IMR-90 (cell line): ENCODE measurements at regions not wholly inside any gene's neighbourhood (a gene's known extent, or its start where the extent isn't known, plus 50 kb on each side); places are given as distances from the start of the nearest gene placed in this dataset.

Experiments used
- ATAC-seq: fragments of 200-7000 bp; cut with Tn5 transposase; 2 replicates; pipeline ENCODE4 v1.9.1; 2020; ENCODE audit warnings: low read depth, mild to moderate bottlenecking, moderate library complexity
- BruUV-seq: library from RNA; stranded (reverse); fragments of 400-500 nt; replicated peaks from 2 replicates; lab custom pipeline; 2021; lab: Mats Ljungman, UMichigan
- CTCF ChIA-PET: fragments of 300-600 bp; formaldehyde crosslinking; extraction: SDS; loops from one replicate; lab custom pipeline; 2021; ENCODE audit warnings: antibody characterized with exemption; lab: Yijun Ruan, JAX
- POLR2A ChIA-PET: fragments of 300-600 bp; sonication (Branson Sonifier 250); formaldehyde crosslinking; loops from one replicate; lab custom pipeline; 2022; ENCODE audit warnings: antibody characterized with exemption; ENCODE audit not compliant: unreplicated experiment; lab: Charles Lee
- DNase-seq: peaks from one replicate; pipeline ENCODE4 v3.0.0; 2013
- H2AFZ ChIP-seq: replicated peaks from 2 replicates; pipeline ENCODE3; 2013; ENCODE audit warnings: low read length, mild to moderate bottlenecking; ENCODE audit not compliant: poor library complexity
- H2AK5ac ChIP-seq: 2 replicates; pipeline ENCODE4 v1.6.1; 2013; ENCODE audit warnings: low read depth, low read length, inconsistent platforms
- H2AK9ac ChIP-seq: replicated peaks from 2 replicates; pipeline ENCODE3; 2013; ENCODE audit warnings: mild to moderate bottlenecking, low read depth, low read length, moderate library complexity; ENCODE audit not compliant: poor library complexity
- H2BK120ac ChIP-seq: 2 replicates; pipeline ENCODE4 v1.6.1; 2013; ENCODE audit warnings: low read depth, low read length, inconsistent platforms
- H2BK15ac ChIP-seq: 3 replicates; pipeline ENCODE4 v1.6.1; 2013; ENCODE audit warnings: low read depth, low read length, inconsistent platforms
- H2BK20ac ChIP-seq: 2 replicates; pipeline ENCODE4 v1.6.1; 2013; ENCODE audit warnings: low read depth, mild to moderate bottlenecking, inconsistent platforms, low read length, moderate library complexity
- H2BK5ac ChIP-seq: 2 replicates; pipeline ENCODE4 v1.6.1; 2013; ENCODE audit warnings: mild to moderate bottlenecking, low read depth, low read length, inconsistent platforms; ENCODE audit not compliant: poor library complexity, severe bottlenecking
- H3K14ac ChIP-seq: replicated peaks from 2 replicates; pipeline ENCODE4 v1.6.1; 2013; ENCODE audit warnings: low read depth, low read length, inconsistent platforms
- H3K18ac ChIP-seq: 2 replicates; pipeline ENCODE4 v1.6.1; 2013; ENCODE audit warnings: low read depth, low read length, control low read depth
- H3K23ac ChIP-seq: 2 replicates; pipeline ENCODE4 v1.6.1; 2013; ENCODE audit warnings: low read depth, low read length, inconsistent platforms
- H3K27ac ChIP-seq: 2 replicates; pipeline ENCODE4 v1.5.1; 2013; ENCODE audit warnings: mild to moderate bottlenecking, control low read depth, low read length; ENCODE audit not compliant: insufficient read depth
- H3K27me3 ChIP-seq: 2 replicates; pipeline ENCODE4 v1.6.1; 2013; ENCODE audit warnings: low read length; ENCODE audit not compliant: control insufficient read depth, insufficient read depth
- H3K36me3 ChIP-seq: 2 replicates; pipeline ENCODE4 v1.6.1; 2013; ENCODE audit warnings: low read length, mixed read lengths; ENCODE audit not compliant: control insufficient read depth, insufficient read depth
- H3K4ac ChIP-seq: 2 replicates; pipeline ENCODE4 v1.6.1; 2013; ENCODE audit warnings: low read depth, low read length, inconsistent platforms
- H3K4me1 ChIP-seq: 2 replicates; pipeline ENCODE4 v1.6.1; 2013; ENCODE audit warnings: low read length, mixed read lengths; ENCODE audit not compliant: control insufficient read depth, insufficient read depth
- H3K4me2 ChIP-seq: 2 replicates; pipeline ENCODE4 v1.6.1; 2013; ENCODE audit warnings: low read depth, mild to moderate bottlenecking, control low read depth, low read length, moderate library complexity
- H3K4me3 ChIP-seq: 2 replicates; pipeline ENCODE4 v1.5.1; 2013; ENCODE audit warnings: low read depth, mild to moderate bottlenecking, control low read depth, low read length, moderate library complexity; ENCODE audit not compliant: insufficient read depth
- H3K56ac ChIP-seq: 2 replicates; pipeline ENCODE4 v1.6.1; 2013; ENCODE audit warnings: low read length, inconsistent platforms; ENCODE audit not compliant: insufficient read depth; ENCODE audit errors: extremely low read depth
- H3K79me1 ChIP-seq, 2 experiments: 2 replicates each; pipeline ENCODE4 v1.6.1; 2013; ENCODE audit warnings: low read length in 2 of 2, inconsistent platforms in 1 of 2, low read depth in 1 of 2
- H3K9ac ChIP-seq: 2 replicates; pipeline ENCODE4 v1.6.1; 2013; ENCODE audit warnings: low read depth, low read length, control low read depth
- H3K9me1 ChIP-seq: 2 replicates; pipeline ENCODE4 v1.6.1; 2013; ENCODE audit warnings: low read length, inconsistent platforms; ENCODE audit not compliant: insufficient read depth
- H3K9me3 ChIP-seq: 2 replicates; pipeline ENCODE4 v1.6.1; 2013; ENCODE audit warnings: low read length; ENCODE audit not compliant: control insufficient read depth, insufficient read depth
- H4K20me1 ChIP-seq: 2 replicates; pipeline ENCODE4 v1.6.1; 2013; ENCODE audit warnings: low read length, inconsistent platforms; ENCODE audit not compliant: insufficient read depth
- H4K5ac ChIP-seq: 2 replicates; pipeline ENCODE4 v1.6.1; 2013; ENCODE audit warnings: mild to moderate bottlenecking, low read depth, low read length, control low read depth
- H4K8ac ChIP-seq, 2 experiments: 2 replicates each; pipeline ENCODE4 v1.6.1; 2013; ENCODE audit warnings: low read depth in 2 of 2, low read length in 2 of 2, control low read depth in 1 of 2, inconsistent platforms in 1 of 2
- H4K91ac ChIP-seq: 2 replicates; pipeline ENCODE4 v1.6.1; 2013; ENCODE audit warnings: low read depth, low read length, inconsistent platforms; ENCODE audit not compliant: insufficient read depth
- CEBPB ChIP-seq: IDR thresholded peaks from 2 replicates; pipeline ENCODE4 v1.6.1; 2012; ENCODE audit warnings: low read depth, low read length, improper control_type of control experiment
- CHD1 ChIP-seq: IDR thresholded peaks from 2 replicates; pipeline ENCODE4 v1.6.1; 2012; ENCODE audit warnings: low read depth, low read length, improper control_type of control experiment
- MAZ ChIP-seq: IDR thresholded peaks from 2 replicates; pipeline ENCODE4 v1.6.1; 2012; ENCODE audit warnings: low read depth, mild to moderate bottlenecking, low read length, improper control_type of control experiment, moderate library complexity, borderline replicate concordance
- MXI1 ChIP-seq: IDR thresholded peaks from 2 replicates; pipeline ENCODE4 v1.6.1; 2012; ENCODE audit warnings: low read depth, mild to moderate bottlenecking, low read length, moderate library complexity, borderline replicate concordance
- WGBS, 2 experiments: methylation state at CpG; one replicate each; pipeline versions ENCODE4 v1.1.5 to v1.1.7; 2013; ENCODE audit warnings: missing lambda C conversion rate in 2 of 2; ENCODE audit not compliant: insufficient read length in 1 of 2; ENCODE audit errors: extremely low coverage in 2 of 2; 5-methylcytosine and 5-hydroxymethylcytosine counted together
- dilution Hi-C: fragments of 300-500 bp; cut with HindIII; formaldehyde crosslinking; loops from one replicate; pipeline ENCODE4 v1.14.3; 2018; ENCODE audit warnings: low sequenced_read_pairs; ENCODE audit not compliant: unreplicated experiment
- in situ Hi-C: fragments of 300-500 bp; cut with MboI; formaldehyde crosslinking; loops from 3 replicates; pipeline ENCODE4 v1.14.3; 2019; ENCODE audit warnings: low sequenced_read_pairs, inconsistent platforms, mixed read lengths
- intact Hi-C: fragments of 100-400 bp; cut with micrococcal nuclease; formaldehyde crosslinking; loops from 2 replicates; pipeline ENCODE4 v1.10.0; 2022

GRCh38 chr12:123046431-123046830 lies 66.0 kb downstream of the ARL6IP4 start:
- peaks cover 12% of the 10 kb centered on the region; the same call in 1 of the 2 replicates for H4K20me1 ChIP-seq
- intact Hi-C loops (no loop called here), in situ Hi-C loops (loop anchor here (10.0 kb wide), 1 partner anchor 188 kb away; the partner anchor contains the start of genes MPHOSPH9 and MTRFR), dilution Hi-C loops (no loop called here)
- H4K91ac ChIP-seq: no peak overlapping the region
- no peak overlapping the region for H2BK15ac ChIP-seq
- H2AK5ac ChIP-seq: no peak overlapping the region
- no TSS peak for BruUV-seq
- H3K9me3 ChIP-seq: no peaks in the 10 kb centered on the region
- H3K27ac ChIP-seq: no peak overlapping the region
- H3K14ac ChIP-seq: no peak overlapping the region
- no peak overlapping the region for H3K23ac ChIP-seq
- no peak overlapping the region for H3K4me3 ChIP-seq
- no peak overlapping the region for H3K18ac ChIP-seq
- H3K79me1 ChIP-seq: peaks cover under 1 to 56% of the 10 kb centered on the region in 2 experiments; a peak in 3 of 4 replicates
- no peak for DNase-seq
- H3K4me2 ChIP-seq: no peak overlapping the region
- no peak overlapping the region for H2AFZ ChIP-seq
- no peaks in the 10 kb centered on the region for H3K36me3 ChIP-seq
- TF ChIP-seq CHD1: no peak
- no peak for TF ChIP-seq MAZ
- 0 out of 2 replicates have a peak, but pooled peaks have one; percentile 20 for TF ChIP-seq CEBPB
- TF ChIP-seq MXI1: no peak
- WGBS, 2 experiments: no CpG with 5 or more reads among the region's 3 CpGs
- no peak for ATAC-seq
- peaks cover 40% of the 10 kb centered on the region for H3K4me1 ChIP-seq
- H4K8ac ChIP-seq: no peak overlapping the region
- H4K5ac ChIP-seq: no peak overlapping the region
- no peak overlapping the region for H2BK20ac ChIP-seq
- ChIA-PET CTCF (interaction anchor here (0.8 kb wide), 1 partner anchor 188 kb away, joined by 4 read pairs; no protein-coding TSS in a partner anchor), POLR2A (no interaction called here)
- no peak overlapping the region for H3K4ac ChIP-seq
- no peak overlapping the region for H3K56ac ChIP-seq
- H3K9me1 ChIP-seq: peaks cover 42% of the 10 kb centered on the region
- H2BK5ac ChIP-seq: no peak overlapping the region
- no peak overlapping the region for H3K9ac ChIP-seq
- no peak overlapping the region for H2BK120ac ChIP-seq
- H3K27me3 ChIP-seq: no peaks in the 10 kb centered on the region
- no peak overlapping the region for H2AK9ac ChIP-seq
